Endothelial cell of umbilical vein (primary cell): ENCODE measurements at regions not wholly inside any gene's neighbourhood (a gene's known extent, or its start where the extent isn't known, plus 50 kb on each side); places are given as distances from the start of the nearest gene placed in this dataset.

Source experiments
- BruUV-seq: library from RNA; stranded (reverse); fragments of 400-500 nt; replicated peaks from 2 replicates; lab custom pipeline; 2021; lab: Mats Ljungman, UMichigan
- CTCF ChIA-PET: fragments of 300-600, 350-600 bp; sonication (Branson Sonifier 250); formaldehyde crosslinking; loops from one replicate; lab custom pipeline; 2021; ENCODE audit warnings: antibody characterized with exemption, inconsistent platforms; lab: Charles Lee
- POLR2A ChIA-PET: fragments of 300-600, 350-600 bp; sonication (Branson Sonifier 250); formaldehyde crosslinking; loops from one replicate; lab custom pipeline; 2021; ENCODE audit warnings: antibody characterized with exemption, inconsistent platforms; lab: Charles Lee
- DNase-seq: peaks from one replicate; pipeline ENCODE4 v3.0.0-alpha.2; 2011; ENCODE audit warnings: low read depth, low spot score
- FAIRE-seq: peaks from 2 replicates; lab custom pipeline; 2011; peaks lifted over from hg19 to GRCh38; lab: Jason Lieb, UNC
- H2AFZ ChIP-seq: 2 replicates; pipeline ENCODE4 v1.6.0; 2012; ENCODE audit warnings: low read depth, low read length, control low read depth, inconsistent platforms
- H3K27ac ChIP-seq: 2 replicates; pipeline ENCODE4 v1.5.1; 2011; ENCODE audit warnings: low read depth, mild to moderate bottlenecking, control low read depth, low read length, moderate library complexity; ENCODE audit not compliant: insufficient read depth
- H3K27me3 ChIP-seq, 2 experiments: 2 replicates each; pipeline versions ENCODE4 v1.6.0 to v1.6.1; 2011; ENCODE audit warnings: low read length in 2 of 2, mixed read lengths in 1 of 2; ENCODE audit not compliant: control insufficient read depth in 2 of 2, insufficient read depth in 2 of 2
- H3K36me3 ChIP-seq, 2 experiments: 2 replicates in 1 of 2; 3 replicates in 1 of 2; pipeline ENCODE4 v1.5.1; 2011; ENCODE audit warnings: low read length in 2 of 2, mild to moderate bottlenecking in 1 of 2, moderate library complexity in 1 of 2; ENCODE audit not compliant: control insufficient read depth in 2 of 2, insufficient read depth in 2 of 2; ENCODE audit errors: extremely low read depth in 1 of 2
- H3K4me1 ChIP-seq: 3 replicates; pipeline ENCODE4 v1.5.1; 2011; ENCODE audit warnings: mild to moderate bottlenecking, low read length; ENCODE audit not compliant: control insufficient read depth, insufficient read depth; ENCODE audit errors: extremely low read depth
- H3K4me2 ChIP-seq: 2 replicates; pipeline ENCODE4 v1.6.1; 2011; ENCODE audit warnings: low read length, control low read depth, mixed read lengths; ENCODE audit not compliant: insufficient read depth
- H3K4me3 ChIP-seq, 3 experiments: fragments of 200-600 bp in 1 of 3; sonication (generic), shearing (Covaris generic) in 1 of 3; replicated peaks in 1 of 3; 2 replicates each; pipeline ENCODE4 v1.5.1; 2011 to 2016; ENCODE audit warnings: control low read depth in 3 of 3, low read length in 3 of 3, mild to moderate bottlenecking in 2 of 3, inconsistent platforms in 1 of 3, low read depth in 1 of 3, moderate library complexity in 1 of 3; ENCODE audit not compliant: insufficient read depth in 1 of 3
- H3K79me2 ChIP-seq: 2 replicates; pipeline ENCODE4 v1.6.0; 2012; ENCODE audit warnings: low read length, inconsistent platforms; ENCODE audit not compliant: control insufficient read depth, insufficient read depth
- H3K9ac ChIP-seq: replicated peaks from 2 replicates; pipeline ENCODE3; 2011; ENCODE audit warnings: low read length, control low read depth; ENCODE audit not compliant: insufficient read depth; ENCODE audit errors: extremely low read depth
- H3K9me1 ChIP-seq: replicated peaks from 3 replicates; pipeline ENCODE4 v1.6.0; 2011; ENCODE audit warnings: mild to moderate bottlenecking, low read length; ENCODE audit not compliant: control insufficient read depth, insufficient read depth; ENCODE audit errors: extremely low read depth
- H3K9me3 ChIP-seq: replicated peaks from 2 replicates; pipeline ENCODE4 v1.5.1; 2012; ENCODE audit warnings: low read length, inconsistent platforms; ENCODE audit not compliant: control insufficient read depth, insufficient read depth
- H4K20me1 ChIP-seq: replicated peaks from 2 replicates; pipeline ENCODE3; 2011; ENCODE audit warnings: mild to moderate bottlenecking, low read length; ENCODE audit not compliant: control insufficient read depth, insufficient read depth; ENCODE audit errors: extremely low read depth
- CTCF ChIP-seq, 2 donors: IDR thresholded peaks; 1 replicate in 1 of 2; 2 replicates in 1 of 2; pipeline ENCODE4 v1.5.1; 2011; ENCODE audit warnings: low read length in 2 of 2, mild to moderate bottlenecking in 2 of 2, moderate library complexity in 2 of 2, control low read depth in 1 of 2, inconsistent platforms in 1 of 2, low read depth in 1 of 2; ENCODE audit not compliant: insufficient read depth in 1 of 2; ENCODE audit errors: extremely low read depth in 1 of 2
- EZH2 ChIP-seq: IDR thresholded peaks from 2 replicates; pipeline ENCODE4 v1.6.1; 2012; ENCODE audit warnings: borderline replicate concordance, low read depth, mild to moderate bottlenecking, moderate library complexity, low read length, inconsistent platforms; ENCODE audit not compliant: severe bottlenecking
- FOS ChIP-seq: IDR thresholded peaks from 2 replicates; pipeline ENCODE4 v1.6.1; 2011; ENCODE audit warnings: mild to moderate bottlenecking, low read length, moderate library complexity, borderline replicate concordance; ENCODE audit not compliant: insufficient read depth
- GATA2 ChIP-seq: IDR thresholded peaks from 2 replicates; pipeline ENCODE4 v1.7.0; 2011; ENCODE audit warnings: low read depth, mild to moderate bottlenecking, moderate library complexity, mixed read lengths, low read length; ENCODE audit not compliant: insufficient read length, insufficient read depth
- JUN ChIP-seq: IDR thresholded peaks from 2 replicates; pipeline ENCODE4 v1.6.1; 2011; ENCODE audit warnings: borderline replicate concordance, low read depth; ENCODE audit not compliant: insufficient read length, insufficient read depth
- MAX ChIP-seq: IDR thresholded peaks from 2 replicates; pipeline ENCODE4 v1.6.1; 2011; ENCODE audit not compliant: insufficient read depth, insufficient read length
- MYC ChIP-seq: IDR thresholded peaks from one replicate; pipeline ENCODE4 v1.6.1; 2011; ENCODE audit warnings: mild to moderate bottlenecking, low read depth, low read length
- POLR2A ChIP-seq: IDR thresholded peaks from 2 replicates; pipeline ENCODE4 v1.6.1; 2012; ENCODE audit warnings: low read depth, mild to moderate bottlenecking, control low read depth, low read length
- POLR2AphosphoS5 ChIP-seq: IDR thresholded peaks from 2 replicates; pipeline ENCODE4 v1.6.1; 2012; ENCODE audit warnings: low read depth, mild to moderate bottlenecking, control low read depth, low read length, moderate library complexity; ENCODE audit not compliant: insufficient read depth
- dilution Hi-C: fragments of 300-500 bp; cut with MboI; formaldehyde crosslinking; loops from one replicate; pipeline ENCODE4 v1.15.0; 2019; ENCODE audit warnings: low sequenced_read_pairs; ENCODE audit not compliant: extremely low pct_ligation_motif_present
- intact Hi-C: fragments of 100-400 bp; cut with micrococcal nuclease; formaldehyde crosslinking; loops from one replicate; pipeline ENCODE4 v1.10.0; 2022

GRCh38 chr2:8543383-8544170 is 138.3 kb upstream of the ID2 start:
- ChIA-PET POLR2A (no interaction called here), CTCF (no interaction called here)
- Histone ChIP-seq H3K4me1 (no peaks in the 10 kb centered on the region), H2AFZ (no peak overlapping the region), H3K4me2 (no peak overlapping the region), H3K9ac (no peak overlapping the region), H3K79me2 (no peaks in the 10 kb centered on the region), H3K27ac (no peak overlapping the region), H3K27me3 (no peaks in the 10 kb centered on the region), H3K4me3 (no peak overlapping the region), H3K9me1 (no peaks in the 10 kb centered on the region), H3K36me3 (no peaks in the 10 kb centered on the region), H4K20me1 (no peaks in the 10 kb centered on the region), H3K9me3 (no peaks in the 10 kb centered on the region)
- TF ChIP-seq JUN (no peak), POLR2A (no peak), CTCF (IDR thresholded peaks at IDR 0.05; ENCODE audit: extremely low read depth in 1 of 2, insufficient read depth in 1 of 2, low read depth in 1 of 2, low read length in 2 of 2) (no peak), MYC (no peak), MAX (no peak), FOS (no peak), POLR2AphosphoS5 (no peak), GATA2 (no peak), EZH2 (no peak)
- DNase-seq (no peak), FAIRE-seq (no peak)
- dilution Hi-C loops (no loop called here), intact Hi-C loops (no loop called here)
- BruUV-seq: no TSS peak
